ENCODE measurements at regions not wholly inside any gene's neighbourhood (a gene's known extent, or its start where the extent isn't known, plus 50 kb on each side); places are given as distances from the start of the nearest gene placed in this dataset.

DNA sequence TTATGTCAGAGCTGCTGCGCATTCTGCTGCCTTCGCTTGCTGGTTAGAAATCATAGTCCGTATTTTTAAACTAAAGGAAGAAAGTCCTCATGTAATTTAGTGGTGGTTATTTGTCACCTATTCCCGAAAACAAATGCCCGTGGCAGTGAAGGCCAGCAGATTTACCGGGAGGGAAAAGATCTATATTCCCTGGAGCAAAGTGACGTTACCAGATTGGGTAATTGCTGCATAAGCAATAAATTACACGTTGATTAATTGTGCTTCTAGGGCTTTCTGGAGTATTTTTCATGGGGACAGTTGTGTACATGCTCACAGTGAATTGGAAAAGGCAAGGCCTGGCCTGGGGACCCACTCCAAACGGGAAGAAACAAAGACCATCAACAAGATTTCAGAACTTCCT lies 298.7 kb downstream of the NPHP4 start:
- 97% methylated on average over 8 of the region's 9 CpGs for WGBS (ENCODE audit: insufficient coverage)
- CTCF ChIA-PET = no interaction called here
- Mint-ChIP-seq H3K27ac (no peak overlapping the region), H3K4me3 (no peak overlapping the region), H3K27me3 (peaks cover 30% of the 10 kb centered on the region), H3K4me1 (no peaks in the 10 kb centered on the region), H3K9me3 (ENCODE audit: insufficient read depth) (no peaks in the 10 kb centered on the region)
- intact Hi-C loops (cut with micrococcal nuclease) = no loop called here
- H3K27me3 ChIP-seq (replicated peaks in 1 of 4; ENCODE audit: control extremely low read depth in 1 of 4, control insufficient read depth in 3 of 4, insufficient read depth in 4 of 4, low read length in 3 of 4) = no peaks in the 10 kb centered on the region
- no peak overlapping the region for H3K4me2 ChIP-seq (replicated peaks; ENCODE audit: low read depth, low read length, poor library complexity, severe bottlenecking)
- no peaks in the 10 kb centered on the region for H3K36me3 ChIP-seq (replicated peaks in 1 of 2; ENCODE audit: control extremely low read depth in 1 of 2, control insufficient read depth in 1 of 2, extremely low read depth in 1 of 2, insufficient read depth in 2 of 2, low read length in 1 of 2)
- no peak for ATAC-seq (ENCODE audit: low read depth)
- H4K20me1 ChIP-seq (ENCODE audit: control insufficient read depth, insufficient read depth, low read length, poor library complexity, severe bottlenecking) = no peaks in the 10 kb centered on the region
- TF ChIP-seq EZH2 (IDR thresholded peaks at IDR 0.05; ENCODE audit: borderline replicate concordance, insufficient read depth, low read depth, low read length, poor library complexity, severe bottlenecking) = no peak
- TF ChIP-seq, protein P1, sequence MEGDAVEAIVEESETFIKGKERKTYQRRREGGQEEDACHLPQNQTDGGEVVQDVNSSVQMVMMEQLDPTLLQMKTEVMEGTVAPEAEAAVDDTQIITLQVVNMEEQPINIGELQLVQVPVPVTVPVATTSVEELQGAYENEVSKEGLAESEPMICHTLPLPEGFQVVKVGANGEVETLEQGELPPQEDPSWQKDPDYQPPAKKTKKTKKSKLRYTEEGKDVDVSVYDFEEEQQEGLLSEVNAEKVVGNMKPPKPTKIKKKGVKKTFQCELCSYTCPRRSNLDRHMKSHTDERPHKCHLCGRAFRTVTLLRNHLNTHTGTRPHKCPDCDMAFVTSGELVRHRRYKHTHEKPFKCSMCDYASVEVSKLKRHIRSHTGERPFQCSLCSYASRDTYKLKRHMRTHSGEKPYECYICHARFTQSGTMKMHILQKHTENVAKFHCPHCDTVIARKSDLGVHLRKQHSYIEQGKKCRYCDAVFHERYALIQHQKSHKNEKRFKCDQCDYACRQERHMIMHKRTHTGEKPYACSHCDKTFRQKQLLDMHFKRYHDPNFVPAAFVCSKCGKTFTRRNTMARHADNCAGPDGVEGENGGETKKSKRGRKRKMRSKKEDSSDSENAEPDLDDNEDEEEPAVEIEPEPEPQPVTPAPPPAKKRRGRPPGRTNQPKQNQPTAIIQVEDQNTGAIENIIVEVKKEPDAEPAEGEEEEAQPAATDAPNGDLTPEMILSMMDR (IDR thresholded peaks at IDR 0.05) = no peak
- no peaks in the 10 kb centered on the region for H3K9me3 ChIP-seq (ENCODE audit: control extremely low read depth in 1 of 3, control insufficient read depth in 2 of 3, insufficient read depth in 1 of 3, low read length in 2 of 3)
- no peak overlapping the region for H2AFZ ChIP-seq (ENCODE audit: insufficient read depth, low read depth, low read length, poor library complexity, severe bottlenecking)
- no peak overlapping the region for H3K27ac ChIP-seq (ENCODE audit: low read length in 2 of 2)
- POLR2A ChIA-PET = no interaction called here
- H3K4me1 ChIP-seq (ENCODE audit: control insufficient read depth in 2 of 2, insufficient read depth in 2 of 2, low read length in 2 of 2) = no peaks in the 10 kb centered on the region
- no peaks in the 10 kb centered on the region for H3K79me2 ChIP-seq (ENCODE audit: control insufficient read depth, insufficient read depth, low read length)
- no peak overlapping the region for H3K9ac ChIP-seq (ENCODE audit: low read length)
- DNase-seq = no peak
- no peak overlapping the region for H3K4me3 ChIP-seq (ENCODE audit: control extremely low read depth in 1 of 5, extremely low read depth in 1 of 5, insufficient read depth in 1 of 5, low read depth in 2 of 5, low read length in 4 of 5)

DNA sequence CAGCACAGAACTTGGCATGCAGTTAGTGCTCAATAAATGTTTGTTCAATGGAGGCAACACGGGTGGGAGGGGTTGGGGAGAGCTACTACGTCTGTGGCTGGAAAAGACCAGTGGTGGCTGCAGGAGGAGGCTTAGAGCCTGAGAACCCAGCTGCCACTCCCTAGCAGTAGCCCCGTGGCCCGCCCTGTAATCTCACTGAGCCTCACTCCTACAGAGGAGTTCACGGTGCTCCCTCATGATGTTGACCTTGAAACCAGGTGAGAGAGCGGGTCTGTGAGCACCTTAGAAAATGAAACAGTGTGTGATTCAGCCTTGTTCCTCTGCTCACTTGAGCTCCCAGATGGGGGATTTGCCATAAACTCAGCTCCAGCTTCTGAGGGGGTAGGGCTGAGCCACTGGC lies 299.6 kb downstream of the NPHP4 start:
- H3K4me3 Mint-ChIP-seq = no peak overlapping the region
- TF ChIP-seq, protein P1 (IDR thresholded peaks at IDR 0.05) = no peak
- TF ChIP-seq EZH2 (IDR thresholded peaks at IDR 0.05; ENCODE audit: borderline replicate concordance, insufficient read depth, low read depth, low read length, poor library complexity, severe bottlenecking) = no peak

More for the DNA sequence above, 299.6 kb downstream of the NPHP4 start:
- intact Hi-C loops (cut with micrococcal nuclease) = no loop called here
- ChIA-PET CTCF (no interaction called here), POLR2A (no interaction called here)
- no peaks in the 10 kb centered on the region for H4K20me1 ChIP-seq (ENCODE audit: control insufficient read depth, insufficient read depth, low read length, poor library complexity, severe bottlenecking)
- H3K4me2 ChIP-seq (replicated peaks; ENCODE audit: low read depth, low read length, poor library complexity, severe bottlenecking) = no peak overlapping the region
- H3K27ac ChIP-seq (ENCODE audit: low read length in 2 of 2) = no peak overlapping the region
- no peak overlapping the region for H3K4me3 ChIP-seq (ENCODE audit: control extremely low read depth in 1 of 5, extremely low read depth in 1 of 5, insufficient read depth in 1 of 5, low read depth in 2 of 5, low read length in 4 of 5)
- DNase-seq = no peak
- H3K27me3 ChIP-seq (replicated peaks in 1 of 4; ENCODE audit: control extremely low read depth in 1 of 4, control insufficient read depth in 3 of 4, insufficient read depth in 4 of 4, low read length in 3 of 4) = no peaks in the 10 kb centered on the region
- no peaks in the 10 kb centered on the region for H3K4me1 ChIP-seq (ENCODE audit: control insufficient read depth in 2 of 2, insufficient read depth in 2 of 2, low read length in 2 of 2)
- Mint-ChIP-seq H3K4me1 (no peaks in the 10 kb centered on the region), H3K27ac (no peak overlapping the region), H3K27me3 (peaks cover 24% of the 10 kb centered on the region), H3K9me3 (ENCODE audit: insufficient read depth) (no peaks in the 10 kb centered on the region)
- no peak overlapping the region for H2AFZ ChIP-seq (ENCODE audit: insufficient read depth, low read depth, low read length, poor library complexity, severe bottlenecking)
- H3K9me3 ChIP-seq (ENCODE audit: control extremely low read depth in 1 of 3, control insufficient read depth in 2 of 3, insufficient read depth in 1 of 3, low read length in 2 of 3) = no peaks in the 10 kb centered on the region
- 92% methylated on average over 4 of the region's 6 CpGs for WGBS (ENCODE audit: insufficient coverage)
- H3K36me3 ChIP-seq (replicated peaks in 1 of 2; ENCODE audit: control extremely low read depth in 1 of 2, control insufficient read depth in 1 of 2, extremely low read depth in 1 of 2, insufficient read depth in 2 of 2, low read length in 1 of 2) = no peaks in the 10 kb centered on the region
- H3K79me2 ChIP-seq (ENCODE audit: control insufficient read depth, insufficient read depth, low read length) = no peaks in the 10 kb centered on the region
- no peak overlapping the region for H3K9ac ChIP-seq (ENCODE audit: low read length)
- no peak for ATAC-seq (ENCODE audit: low read depth)
